Ascending aorta (tissue), 2 donors: ENCODE measurements at regions not wholly inside any gene's neighbourhood (a gene's known extent, or its start where the extent isn't known, plus 50 kb on each side); places are given as distances from the start of the nearest gene placed in this dataset.
A peak's percentile ranks its signal among the peaks of the same experiment; 100 is the strongest.

Experiments
- DNase-seq, 2 donors: peaks; one replicate each; pipeline ENCODE4 v3.0.0-alpha.2; 2019; ENCODE audit warnings: low spot score in 2 of 2
- H3K27ac ChIP-seq, 2 donors: fragments of 200-600 bp; sonication (generic); one replicate each; pipeline ENCODE4 v1.5.1; 2016 to 2017; ENCODE audit warnings: mild to moderate bottlenecking in 1 of 2
- H3K27me3 ChIP-seq: fragments of 200-600 bp; sonication (generic); one replicate; pipeline ENCODE4 v1.5.1; 2017
- H3K36me3 ChIP-seq, 2 donors: fragments of 200-600 bp; sonication (generic); one replicate each; pipeline ENCODE4 v1.5.1; 2016
- H3K4me1 ChIP-seq, 2 donors: fragments of 200-600 bp; sonication (generic); one replicate each; pipeline ENCODE4 v1.5.1; 2016 to 2017; ENCODE audit warnings: mild to moderate bottlenecking in 1 of 2
- H3K4me3 ChIP-seq, 2 donors: fragments of 200-600 bp; sonication (generic); one replicate each; pipeline ENCODE4 v1.5.1; 2016 to 2017; ENCODE audit warnings: mild to moderate bottlenecking in 1 of 2
- H3K9me3 ChIP-seq, 2 donors: fragments of 200-600 bp; sonication (generic); one replicate each; pipeline ENCODE4 v1.5.1; 2016
- CTCF ChIP-seq, 3 experiments: fragments of 200-600 bp in 2 of 3; fragments of 450-650 bp in 1 of 3; sonication (generic) in 2 of 3; IDR thresholded peaks; one replicate each; pipeline ENCODE4 v1.5.1; 2016 to 2019; ENCODE audit warnings: antibody characterized with exemption in 3 of 3, mild to moderate bottlenecking in 1 of 3, moderate library complexity in 1 of 3
- intact Hi-C: fragments of 100-400 bp; cut with DNase I; formaldehyde crosslinking; loops from one replicate; pipeline ENCODE4 v1.15.1; 2023

GRCh38 chr16:65271996-65272395 is 150.1 kb upstream of the CDH11 start:
- Histone ChIP-seq H3K27me3 (no peaks in the 10 kb centered on the region), H3K27ac (no peak overlapping the region), H3K4me3 (no peak overlapping the region), H3K4me1 (no peaks in the 10 kb centered on the region), H3K9me3 (no peaks in the 10 kb centered on the region), H3K36me3 (no peaks in the 10 kb centered on the region)
- TF ChIP-seq CTCF (IDR thresholded peaks at IDR 0.05): no peak
- intact Hi-C loops: no loop called here
- DNase-seq: no peak

- Histone ChIP-seq H3K4me3 (no peak overlapping the region), H3K27me3 (no peaks in the 10 kb centered on the region), H3K27ac (no peak overlapping the region), H3K4me1 (no peaks in the 10 kb centered on the region), H3K9me3 (no peaks in the 10 kb centered on the region), H3K36me3 (no peaks in the 10 kb centered on the region)
- no peak for TF ChIP-seq CTCF (IDR thresholded peaks at IDR 0.05)
- no peak for DNase-seq
- intact Hi-C loops: no loop called here
Measured at GRCh38 chr16:65268331-65268730, 146.5 kb upstream of the CDH11 start.

- H3K36me3 ChIP-seq: no peaks in the 10 kb centered on the region
- H3K27me3 ChIP-seq: no peaks in the 10 kb centered on the region
- no peak for DNase-seq
- no peaks in the 10 kb centered on the region for H3K4me1 ChIP-seq
- no peak overlapping the region for H3K4me3 ChIP-seq
- H3K27ac ChIP-seq: no peak overlapping the region
- no peak for TF ChIP-seq CTCF (IDR thresholded peaks at IDR 0.05)
- intact Hi-C loops: no loop called here
- H3K9me3 ChIP-seq: no peaks in the 10 kb centered on the region
Measured at GRCh38 chr16:65263896-65264295, 142.0 kb upstream of the CDH11 start.

GRCh38 chr16:65260746-65261145 is 138.9 kb upstream of the CDH11 start:
- DNase-seq: no peak
- Histone ChIP-seq H3K36me3 (no peaks in the 10 kb centered on the region), H3K4me1 (no peaks in the 10 kb centered on the region), H3K27me3 (no peaks in the 10 kb centered on the region), H3K9me3 (no peaks in the 10 kb centered on the region), H3K4me3 (no peak overlapping the region), H3K27ac (no peak overlapping the region)
- no peak for TF ChIP-seq CTCF (IDR thresholded peaks at IDR 0.05)
- intact Hi-C loops: no loop called here

- no peaks in the 10 kb centered on the region for H3K36me3 ChIP-seq
- intact Hi-C loops: no loop called here
- peaks cover 0 to 2% of the 10 kb centered on the region in 2 donors for H3K4me1 ChIP-seq
- H3K4me3 ChIP-seq: no peak overlapping the region
- no peak for DNase-seq
- no peak overlapping the region for H3K27ac ChIP-seq
- no peak for TF ChIP-seq CTCF (IDR thresholded peaks at IDR 0.05)
- no peaks in the 10 kb centered on the region for H3K27me3 ChIP-seq
- H3K9me3 ChIP-seq: no peaks in the 10 kb centered on the region
Measured at GRCh38 chr16:65254144-65254543, 132.3 kb upstream of the CDH11 start.

- Histone ChIP-seq H3K4me3 (no peak overlapping the region), H3K27ac (peak overlapping the region; percentile 46 to 66), H3K9me3 (no peaks in the 10 kb centered on the region), H3K4me1 (peaks cover 0 to 2% of the 10 kb centered on the region in 2 donors), H3K36me3 (no peaks in the 10 kb centered on the region), H3K27me3 (no peaks in the 10 kb centered on the region)
- no peak for TF ChIP-seq CTCF (IDR thresholded peaks at IDR 0.05)
- intact Hi-C loops: no loop called here
- peak; percentile 11 to 67 for DNase-seq
Measured at GRCh38 chr16:65249768-65250167, 127.9 kb upstream of the CDH11 start.
